Smooth muscle cell (in vitro differentiated cells): ENCODE measurements at regions not wholly inside any gene's neighbourhood (a gene's known extent, or its start where the extent isn't known, plus 50 kb on each side); places are given as distances from the start of the nearest gene placed in this dataset.

Source experiments
- DNase-seq: peaks from one replicate; lab custom pipeline; 2025; ENCODE audit not compliant: unreplicated experiment; lab: John Stamatoyannopoulos, UW
- H2AFZ ChIP-seq: fragments of 200-600 bp; sonication (generic); 2 replicates; pipeline ENCODE4 v1.6.0; 2016; ENCODE audit warnings: antibody characterized with exemption, low read depth, mild to moderate bottlenecking
- H3F3A ChIP-seq: fragments of 200-600 bp; sonication (generic); 2 replicates; pipeline ENCODE4 v1.6.0; 2017; ENCODE audit warnings: antibody characterized with exemption, low read depth
- H3K27ac ChIP-seq: fragments of 200-600 bp; sonication (generic); 2 replicates; pipeline ENCODE4 v1.5.1; 2016; ENCODE audit warnings: low read depth, mild to moderate bottlenecking
- H3K27me3 ChIP-seq: fragments of 200-600 bp; sonication (generic); 2 replicates; pipeline ENCODE4 v1.6.1; 2016; ENCODE audit warnings: low read depth, mild to moderate bottlenecking
- H3K36me3 ChIP-seq: fragments of 200-600 bp; sonication (generic); 2 replicates; pipeline ENCODE4 v1.5.1; 2016; ENCODE audit warnings: low read depth
- H3K4me1 ChIP-seq: fragments of 200-600 bp; sonication (generic); 2 replicates; pipeline ENCODE4 v1.5.1; 2016; ENCODE audit warnings: low read depth
- H3K4me2 ChIP-seq: fragments of 200-600 bp; sonication (generic); 2 replicates; pipeline ENCODE4 v1.6.0; 2016; ENCODE audit warnings: mild to moderate bottlenecking
- H3K4me3 ChIP-seq: fragments of 200-600 bp; sonication (generic); 2 replicates; pipeline ENCODE4 v1.5.1; 2016; ENCODE audit warnings: mild to moderate bottlenecking
- H3K79me2 ChIP-seq: fragments of 200-600 bp; sonication (generic); 2 replicates; pipeline ENCODE4 v1.6.0; 2016; ENCODE audit warnings: low read depth, mild to moderate bottlenecking
- H3K9ac ChIP-seq: fragments of 200-600 bp; sonication (generic); 2 replicates; pipeline ENCODE4 v1.6.0; 2016; ENCODE audit warnings: low read depth
- H3K9me3 ChIP-seq: fragments of 200-600 bp; sonication (generic); replicated peaks from 2 replicates; pipeline ENCODE4 v1.5.1; 2016; ENCODE audit warnings: low read depth
- H4K20me1 ChIP-seq: fragments of 200-600 bp; sonication (generic); 2 replicates; pipeline ENCODE4 v1.6.0; 2016; ENCODE audit warnings: low read depth
- CTCF ChIP-seq: fragments of 200-600 bp; sonication (generic); IDR thresholded peaks from 2 replicates; pipeline ENCODE4 v1.5.1; 2017; ENCODE audit warnings: borderline replicate concordance, mild to moderate bottlenecking, antibody characterized with exemption; ENCODE audit not compliant: insufficient read depth, poor library complexity, severe bottlenecking
- WGBS: methylation state at CpG from one replicate; pipeline ENCODE4 v1.1.7; 2016; ENCODE audit warnings: low lambda C conversion rate; 5-methylcytosine and 5-hydroxymethylcytosine counted together

GRCh38 chr3:68408626-68409025 is 523.7 kb downstream of the TAFA4 start:
- no peak overlapping the region for H2AFZ ChIP-seq
- H4K20me1 ChIP-seq, result no peaks in the 10 kb centered on the region
- WGBS, result 84% methylated on average over 1 of the region's 1 CpG
- H3K4me1 ChIP-seq, result no peaks in the 10 kb centered on the region
- no peak overlapping the region for H3K4me2 ChIP-seq
- H3F3A ChIP-seq, result no peaks in the 10 kb centered on the region
- no peak for DNase-seq
- no peaks in the 10 kb centered on the region for H3K27me3 ChIP-seq
- H3K36me3 ChIP-seq, result no peaks in the 10 kb centered on the region
- H3K79me2 ChIP-seq, result no peaks in the 10 kb centered on the region
- H3K9me3 ChIP-seq, result no peaks in the 10 kb centered on the region
- no peak overlapping the region for H3K27ac ChIP-seq
- no peak overlapping the region for H3K4me3 ChIP-seq
- TF ChIP-seq CTCF, result no peak
- H3K9ac ChIP-seq, result no peak overlapping the region

- H3K4me3 ChIP-seq, result no peak overlapping the region
- H3K27ac ChIP-seq, result peak overlapping the region; percentile 77
- H3K79me2 ChIP-seq, result no peaks in the 10 kb centered on the region
- peak; percentile 1 for DNase-seq
- H3K4me1 ChIP-seq, result no peaks in the 10 kb centered on the region
- TF ChIP-seq CTCF, result peak; percentile 10
- H3F3A ChIP-seq, result peaks cover 8% of the 10 kb centered on the region
- no peaks in the 10 kb centered on the region for H3K9me3 ChIP-seq
- H4K20me1 ChIP-seq, result no peaks in the 10 kb centered on the region
- H3K9ac ChIP-seq, result no peak overlapping the region
- H2AFZ ChIP-seq, result no peak overlapping the region
- no peaks in the 10 kb centered on the region for H3K36me3 ChIP-seq
- no peaks in the 10 kb centered on the region for H3K27me3 ChIP-seq
- no peak overlapping the region for H3K4me2 ChIP-seq
Measured at GRCh38 chr3:68403741-68404140, 528.6 kb downstream of the TAFA4 start.

GRCh38 chr3:68402235-68402918 is 530.0 kb downstream of the TAFA4 start:
- no peak overlapping the region for H2AFZ ChIP-seq
- H3K4me1 ChIP-seq, result no peaks in the 10 kb centered on the region
- no peak overlapping the region for H3K9ac ChIP-seq
- no peaks in the 10 kb centered on the region for H3K79me2 ChIP-seq
- TF ChIP-seq CTCF, result no peak
- H3F3A ChIP-seq, result peaks cover 8% of the 10 kb centered on the region
- H3K27me3 ChIP-seq, result no peaks in the 10 kb centered on the region
- WGBS, result 75% methylated on average over 6 of the region's 6 CpGs
- H4K20me1 ChIP-seq, result no peaks in the 10 kb centered on the region
- H3K36me3 ChIP-seq, result no peaks in the 10 kb centered on the region
- no peak overlapping the region for H3K4me3 ChIP-seq
- H3K4me2 ChIP-seq, result peak overlapping the region; percentile 22
- no peaks in the 10 kb centered on the region for H3K9me3 ChIP-seq
- H3K27ac ChIP-seq, result no peak overlapping the region
- no peak for DNase-seq

GRCh38 chr3:68378631-68379030 is 553.7 kb downstream of the TAFA4 start:
- no peak overlapping the region for H3K9ac ChIP-seq
- no peak for TF ChIP-seq CTCF
- H3K4me2 ChIP-seq, result no peak overlapping the region
- 91% methylated on average over 8 of the region's 8 CpGs for WGBS
- no peaks in the 10 kb centered on the region for H4K20me1 ChIP-seq
- no peaks in the 10 kb centered on the region for H3K36me3 ChIP-seq
- H3K79me2 ChIP-seq, result no peaks in the 10 kb centered on the region
- H3K4me3 ChIP-seq, result no peak overlapping the region
- no peaks in the 10 kb centered on the region for H3F3A ChIP-seq
- no peak for DNase-seq
- H3K27ac ChIP-seq, result no peak overlapping the region
- H3K27me3 ChIP-seq, result no peaks in the 10 kb centered on the region
- H3K9me3 ChIP-seq, result no peaks in the 10 kb centered on the region
- no peak overlapping the region for H2AFZ ChIP-seq
- H3K4me1 ChIP-seq, result no peaks in the 10 kb centered on the region
